Erythroblast (primary cell): ENCODE measurements at regions not wholly inside any gene's neighbourhood (a gene's known extent, or its start where the extent isn't known, plus 50 kb on each side); places are given as distances from the start of the nearest gene placed in this dataset.

Experiments
- GATA1 ChIP-seq: IDR thresholded peaks from 2 replicates; pipeline ENCODE4 v1.6.1; 2011; ENCODE audit warnings: low read depth, mild to moderate bottlenecking, control low read depth, low read length, moderate library complexity
- POLR2A ChIP-seq: IDR thresholded peaks from 2 replicates; pipeline ENCODE4 v1.6.1; 2011; ENCODE audit warnings: mild to moderate bottlenecking, low read length

- no peak for TF ChIP-seq POLR2A
- TF ChIP-seq GATA1, result no peak
Observed at GRCh38 chr4:187944179-187944578, 51.4 kb upstream of the ZFP42 start.
